GM23338 (cell line): ENCODE measurements at regions not wholly inside any gene's neighbourhood (a gene's known extent, or its start where the extent isn't known, plus 50 kb on each side); places are given as distances from the start of the nearest gene placed in this dataset.

Source experiments
- ATAC-seq: fragments of 200-7000 bp; cut with Tn5 transposase; 3 replicates; pipeline ENCODE4 v1.9.1; 2020
- DNase-seq: peaks from one replicate; pipeline ENCODE4 v3.0.0-alpha.2; 2015; ENCODE audit warnings: low spot score
- H2AFZ ChIP-seq: fragments of 200-600 bp; sonication (generic); 2 replicates; pipeline ENCODE4 v1.8.0; 2016; ENCODE audit warnings: antibody characterized with exemption, mild to moderate bottlenecking, moderate library complexity
- H3F3A ChIP-seq: fragments of 200-600 bp; sonication (generic); replicated peaks from 2 replicates; pipeline ENCODE4 v1.8.0; 2017; ENCODE audit warnings: antibody characterized with exemption, mixed run types, low read depth
- H3K27ac ChIP-seq: fragments of 200-600 bp; sonication (generic); 2 replicates; pipeline ENCODE4 v1.6.1; 2016; ENCODE audit warnings: low read depth
- H3K27me3 ChIP-seq: fragments of 200-600 bp; sonication (generic); 2 replicates; pipeline ENCODE4 v1.8.0; 2016; ENCODE audit warnings: mild to moderate bottlenecking, mixed run types, moderate library complexity; ENCODE audit not compliant: insufficient read depth
- H3K36me3 ChIP-seq: fragments of 200-600 bp; sonication (generic); 2 replicates; pipeline ENCODE4 v1.8.0; 2016; ENCODE audit warnings: mild to moderate bottlenecking; ENCODE audit not compliant: insufficient read depth
- H3K4me1 ChIP-seq: fragments of 200-600 bp; sonication (generic); 2 replicates; pipeline ENCODE4 v1.8.0; 2016; ENCODE audit warnings: mild to moderate bottlenecking, moderate library complexity; ENCODE audit not compliant: insufficient read depth
- H3K4me2 ChIP-seq: fragments of 200-600 bp; sonication (generic); 2 replicates; pipeline ENCODE4 v1.7.1; 2017; ENCODE audit warnings: mixed run types
- H3K4me3 ChIP-seq: fragments of 200-600 bp; sonication (generic); 2 replicates; pipeline ENCODE4 v1.6.1; 2016; ENCODE audit warnings: mixed run types
- H3K79me2 ChIP-seq: fragments of 200-600 bp; sonication (generic); replicated peaks from 2 replicates; pipeline ENCODE4 v1.8.0; 2017; ENCODE audit warnings: mild to moderate bottlenecking; ENCODE audit not compliant: insufficient read depth
- H3K9me2 ChIP-seq: fragments of 200-600 bp; sonication (generic); 2 replicates; pipeline ENCODE4 v1.8.0; 2017; ENCODE audit not compliant: insufficient read depth
- H4K20me1 ChIP-seq: fragments of 200-600 bp; sonication (generic); replicated peaks from 2 replicates; pipeline ENCODE4 v1.8.0; 2017; ENCODE audit warnings: mild to moderate bottlenecking; ENCODE audit not compliant: insufficient read depth
- H3K27ac Mint-ChIP-seq: 2 replicates; pipeline ENCODE4 v1.8.0; 2020; ENCODE audit warnings: inconsistent platforms, mild to moderate bottlenecking, moderate library complexity, mixed read lengths
- H3K27me3 Mint-ChIP-seq: 3 replicates; pipeline ENCODE4 v1.8.0; 2022; ENCODE audit warnings: low read depth, mild to moderate bottlenecking, moderate library complexity, mixed read lengths, inconsistent platforms; ENCODE audit not compliant: insufficient read depth, poor library complexity
- H3K36me3 Mint-ChIP-seq: 3 replicates; pipeline ENCODE4 v1.8.0; 2021; ENCODE audit warnings: low read depth, mild to moderate bottlenecking, inconsistent platforms, moderate library complexity, mixed read lengths
- H3K4me1 Mint-ChIP-seq: 3 replicates; pipeline ENCODE4 v1.8.0; 2020; ENCODE audit warnings: mild to moderate bottlenecking, inconsistent platforms, mixed read lengths
- H3K4me3 Mint-ChIP-seq: 3 replicates; pipeline ENCODE4 v1.8.0; 2021; ENCODE audit warnings: moderate library complexity, mild to moderate bottlenecking, inconsistent platforms, mixed read lengths
- H3K9me3 Mint-ChIP-seq: 3 replicates; pipeline ENCODE4 v1.8.0; 2020; ENCODE audit warnings: moderate library complexity, mild to moderate bottlenecking, inconsistent platforms, mixed read lengths
- CREB1 ChIP-seq: fragments of 250-450 bp; sonication (Bioruptor Pico); IDR thresholded peaks from 2 replicates; pipeline ENCODE4 v1.5.0; 2020; ENCODE audit warnings: low read depth, mild to moderate bottlenecking, moderate library complexity
- CTCF ChIP-seq, 2 experiments: fragments of 200-600 bp in 1 of 2; sonication (generic) in 1 of 2; conservative IDR thresholded peaks; 2 replicates each; pipeline versions ENCODE4 v1.5.1 to v1.6.1; 2016 to 2017; ENCODE audit warnings: antibody characterized with exemption in 2 of 2, low read depth in 2 of 2, mild to moderate bottlenecking in 2 of 2, moderate library complexity in 1 of 2
- ETS1 ChIP-seq: IDR thresholded peaks from 2 replicates; pipeline ENCODE4 v1.6.1; 2016; ENCODE audit warnings: antibody characterized with exemption
- EZH2 ChIP-seq: fragments of 200-600 bp; sonication (generic); IDR thresholded peaks from one replicate; pipeline ENCODE4 v1.8.0; 2017; ENCODE audit warnings: antibody characterized with exemption, mild to moderate bottlenecking, low read depth; ENCODE audit not compliant: unreplicated experiment
- EZH2phosphoT487 ChIP-seq: fragments of 200-600 bp; sonication (generic); IDR thresholded peaks from one replicate; pipeline ENCODE4 v1.8.1; 2018; ENCODE audit warnings: antibody characterized with exemption; ENCODE audit not compliant: unreplicated experiment
- JUNB ChIP-seq: IDR thresholded peaks from one replicate; pipeline ENCODE4 v1.6.1; 2016; ENCODE audit warnings: antibody characterized with exemption; ENCODE audit not compliant: unreplicated experiment
- NANOG ChIP-seq: IDR thresholded peaks from 2 replicates; pipeline ENCODE4 v1.6.1; 2016; ENCODE audit warnings: antibody characterized with exemption, borderline replicate concordance
- POLR2AphosphoS5 ChIP-seq: IDR thresholded peaks from 2 replicates; pipeline ENCODE4 v1.6.1; 2016; ENCODE audit warnings: antibody characterized with exemption, low read depth
- STAT1 ChIP-seq: IDR thresholded peaks from one replicate; pipeline ENCODE4 v1.6.1; 2016; ENCODE audit warnings: antibody characterized with exemption; ENCODE audit not compliant: unreplicated experiment
- ZNF114 ChIP-seq: fragments of 250-450 bp; sonication (Bioruptor Pico); IDR thresholded peaks from 2 replicates; pipeline ENCODE4 v1.5.0; 2020; ENCODE audit warnings: mild to moderate bottlenecking, moderate library complexity
- ZNF331 ChIP-seq: fragments of 250-450 bp; sonication (Bioruptor Pico); IDR thresholded peaks from 2 replicates; pipeline ENCODE4 v1.5.0; 2020; ENCODE audit warnings: low read depth, mild to moderate bottlenecking, moderate library complexity
- TF ChIP-seq, protein P1 (sequence below): fragments of 250-450 bp; sonication (Bioruptor Pico); IDR thresholded peaks from 2 replicates; pipeline ENCODE4 v1.5.0; 2020; ENCODE audit warnings: mild to moderate bottlenecking, moderate library complexity
- TF ChIP-seq, protein P2 (sequence below): IDR thresholded peaks from one replicate; pipeline ENCODE4 v1.6.1; 2018; ENCODE audit warnings: antibody characterized with exemption; ENCODE audit not compliant: unreplicated experiment

- H3K79me2 ChIP-seq, result no peaks in the 10 kb centered on the region
- no peaks in the 10 kb centered on the region for H3K27me3 ChIP-seq
- Mint-ChIP-seq H3K4me1 (peaks cover 4% of the 10 kb centered on the region; the same call in 1 of the 3 replicates), H3K9me3 (no peaks in the 10 kb centered on the region), H3K27me3 (no peaks in the 10 kb centered on the region), H3K4me3 (no peak overlapping the region), H3K36me3 (no peaks in the 10 kb centered on the region), H3K27ac (no peak overlapping the region)
- no peak for ATAC-seq
- no peaks in the 10 kb centered on the region for H4K20me1 ChIP-seq
- H3K36me3 ChIP-seq, result no peaks in the 10 kb centered on the region
- no peak overlapping the region for H3K4me3 ChIP-seq
- DNase-seq, result no peak
- no peaks in the 10 kb centered on the region for H3K4me1 ChIP-seq
- H3K27ac ChIP-seq, result no peak overlapping the region
- H2AFZ ChIP-seq, result no peak overlapping the region
- no peaks in the 10 kb centered on the region for H3F3A ChIP-seq
- peaks cover 29% of the 10 kb centered on the region for H3K9me2 ChIP-seq
- no peak for TF ChIP-seq JUNB
- no peak for TF ChIP-seq EZH2phosphoT487
- TF ChIP-seq POLR2AphosphoS5, result no peak
- TF ChIP-seq ZNF331 (CRISPR knock-in tag), result no peak
- no peak for TF ChIP-seq ETS1
- no peak for TF ChIP-seq CREB1 (CRISPR knock-in tag)
- TF ChIP-seq ZNF114 (CRISPR knock-in tag), result no peak
- TF ChIP-seq STAT1, result no peak
- no peak for TF ChIP-seq NANOG
- TF ChIP-seq, protein P1, sequence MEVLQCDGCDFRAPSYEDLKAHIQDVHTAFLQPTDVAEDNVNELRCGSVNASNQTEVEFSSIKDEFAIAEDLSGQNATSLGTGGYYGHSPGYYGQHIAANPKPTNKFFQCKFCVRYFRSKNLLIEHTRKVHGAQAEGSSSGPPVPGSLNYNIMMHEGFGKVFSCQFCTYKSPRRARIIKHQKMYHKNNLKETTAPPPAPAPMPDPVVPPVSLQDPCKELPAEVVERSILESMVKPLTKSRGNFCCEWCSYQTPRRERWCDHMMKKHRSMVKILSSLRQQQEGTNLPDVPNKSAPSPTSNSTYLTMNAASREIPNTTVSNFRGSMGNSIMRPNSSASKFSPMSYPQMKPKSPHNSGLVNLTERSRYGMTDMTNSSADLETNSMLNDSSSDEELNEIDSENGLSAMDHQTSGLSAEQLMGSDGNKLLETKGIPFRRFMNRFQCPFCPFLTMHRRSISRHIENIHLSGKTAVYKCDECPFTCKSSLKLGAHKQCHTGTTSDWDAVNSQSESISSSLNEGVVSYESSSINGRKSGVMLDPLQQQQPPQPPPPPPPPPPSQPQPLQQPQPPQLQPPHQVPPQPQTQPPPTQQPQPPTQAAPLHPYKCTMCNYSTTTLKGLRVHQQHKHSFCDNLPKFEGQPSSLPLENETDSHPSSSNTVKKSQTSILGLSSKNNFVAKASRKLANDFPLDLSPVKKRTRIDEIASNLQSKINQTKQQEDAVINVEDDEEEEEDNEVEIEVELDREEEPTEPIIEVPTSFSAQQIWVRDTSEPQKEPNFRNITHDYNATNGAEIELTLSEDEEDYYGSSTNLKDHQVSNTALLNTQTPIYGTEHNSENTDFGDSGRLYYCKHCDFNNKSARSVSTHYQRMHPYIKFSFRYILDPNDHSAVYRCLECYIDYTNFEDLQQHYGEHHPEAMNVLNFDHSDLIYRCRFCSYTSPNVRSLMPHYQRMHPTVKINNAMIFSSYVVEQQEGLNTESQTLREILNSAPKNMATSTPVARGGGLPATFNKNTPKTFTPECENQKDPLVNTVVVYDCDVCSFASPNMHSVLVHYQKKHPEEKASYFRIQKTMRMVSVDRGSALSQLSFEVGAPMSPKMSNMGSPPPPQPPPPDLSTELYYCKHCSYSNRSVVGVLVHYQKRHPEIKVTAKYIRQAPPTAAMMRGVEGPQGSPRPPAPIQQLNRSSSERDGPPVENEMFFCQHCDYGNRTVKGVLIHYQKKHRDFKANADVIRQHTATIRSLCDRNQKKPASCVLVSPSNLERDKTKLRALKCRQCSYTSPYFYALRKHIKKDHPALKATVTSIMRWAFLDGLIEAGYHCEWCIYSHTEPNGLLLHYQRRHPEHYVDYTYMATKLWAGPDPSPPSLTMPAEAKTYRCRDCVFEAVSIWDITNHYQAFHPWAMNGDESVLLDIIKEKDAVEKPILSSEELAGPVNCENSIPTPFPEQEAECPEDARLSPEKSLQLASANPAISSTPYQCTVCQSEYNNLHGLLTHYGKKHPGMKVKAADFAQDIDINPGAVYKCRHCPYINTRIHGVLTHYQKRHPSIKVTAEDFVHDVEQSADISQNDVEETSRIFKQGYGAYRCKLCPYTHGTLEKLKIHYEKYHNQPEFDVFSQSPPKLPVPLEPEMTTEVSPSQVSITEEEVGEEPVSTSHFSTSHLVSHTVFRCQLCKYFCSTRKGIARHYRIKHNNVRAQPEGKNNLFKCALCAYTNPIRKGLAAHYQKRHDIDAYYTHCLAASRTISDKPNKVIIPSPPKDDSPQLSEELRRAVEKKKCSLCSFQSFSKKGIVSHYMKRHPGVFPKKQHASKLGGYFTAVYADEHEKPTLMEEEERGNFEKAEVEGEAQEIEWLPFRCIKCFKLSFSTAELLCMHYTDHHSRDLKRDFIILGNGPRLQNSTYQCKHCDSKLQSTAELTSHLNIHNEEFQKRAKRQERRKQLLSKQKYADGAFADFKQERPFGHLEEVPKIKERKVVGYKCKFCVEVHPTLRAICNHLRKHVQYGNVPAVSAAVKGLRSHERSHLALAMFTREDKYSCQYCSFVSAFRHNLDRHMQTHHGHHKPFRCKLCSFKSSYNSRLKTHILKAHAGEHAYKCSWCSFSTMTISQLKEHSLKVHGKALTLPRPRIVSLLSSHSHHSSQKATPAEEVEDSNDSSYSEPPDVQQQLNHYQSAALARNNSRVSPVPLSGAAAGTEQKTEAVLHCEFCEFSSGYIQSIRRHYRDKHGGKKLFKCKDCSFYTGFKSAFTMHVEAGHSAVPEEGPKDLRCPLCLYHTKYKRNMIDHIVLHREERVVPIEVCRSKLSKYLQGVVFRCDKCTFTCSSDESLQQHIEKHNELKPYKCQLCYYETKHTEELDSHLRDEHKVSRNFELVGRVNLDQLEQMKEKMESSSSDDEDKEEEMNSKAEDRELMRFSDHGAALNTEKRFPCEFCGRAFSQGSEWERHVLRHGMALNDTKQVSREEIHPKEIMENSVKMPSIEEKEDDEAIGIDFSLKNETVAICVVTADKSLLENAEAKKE (CRISPR knock-in tag), result no peak
- no peak for TF ChIP-seq CTCF (conservative IDR thresholded peaks at IDR 0.05; ENCODE audit: low read depth in 2 of 2)
- TF ChIP-seq EZH2, result no peak
- TF ChIP-seq, protein P2, sequence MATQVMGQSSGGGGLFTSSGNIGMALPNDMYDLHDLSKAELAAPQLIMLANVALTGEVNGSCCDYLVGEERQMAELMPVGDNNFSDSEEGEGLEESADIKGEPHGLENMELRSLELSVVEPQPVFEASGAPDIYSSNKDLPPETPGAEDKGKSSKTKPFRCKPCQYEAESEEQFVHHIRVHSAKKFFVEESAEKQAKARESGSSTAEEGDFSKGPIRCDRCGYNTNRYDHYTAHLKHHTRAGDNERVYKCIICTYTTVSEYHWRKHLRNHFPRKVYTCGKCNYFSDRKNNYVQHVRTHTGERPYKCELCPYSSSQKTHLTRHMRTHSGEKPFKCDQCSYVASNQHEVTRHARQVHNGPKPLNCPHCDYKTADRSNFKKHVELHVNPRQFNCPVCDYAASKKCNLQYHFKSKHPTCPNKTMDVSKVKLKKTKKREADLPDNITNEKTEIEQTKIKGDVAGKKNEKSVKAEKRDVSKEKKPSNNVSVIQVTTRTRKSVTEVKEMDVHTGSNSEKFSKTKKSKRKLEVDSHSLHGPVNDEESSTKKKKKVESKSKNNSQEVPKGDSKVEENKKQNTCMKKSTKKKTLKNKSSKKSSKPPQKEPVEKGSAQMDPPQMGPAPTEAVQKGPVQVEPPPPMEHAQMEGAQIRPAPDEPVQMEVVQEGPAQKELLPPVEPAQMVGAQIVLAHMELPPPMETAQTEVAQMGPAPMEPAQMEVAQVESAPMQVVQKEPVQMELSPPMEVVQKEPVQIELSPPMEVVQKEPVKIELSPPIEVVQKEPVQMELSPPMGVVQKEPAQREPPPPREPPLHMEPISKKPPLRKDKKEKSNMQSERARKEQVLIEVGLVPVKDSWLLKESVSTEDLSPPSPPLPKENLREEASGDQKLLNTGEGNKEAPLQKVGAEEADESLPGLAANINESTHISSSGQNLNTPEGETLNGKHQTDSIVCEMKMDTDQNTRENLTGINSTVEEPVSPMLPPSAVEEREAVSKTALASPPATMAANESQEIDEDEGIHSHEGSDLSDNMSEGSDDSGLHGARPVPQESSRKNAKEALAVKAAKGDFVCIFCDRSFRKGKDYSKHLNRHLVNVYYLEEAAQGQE, result no peak
- no peak overlapping the region for H3K4me2 ChIP-seq
These were observed 52.5 kb upstream of the BMPER start for GRCh38 chr7:33852838-33853237.
